Heart left ventricle (tissue), 16 donors: ENCODE measurements at regions not wholly inside any gene's neighbourhood (a gene's known extent, or its start where the extent isn't known, plus 50 kb on each side); places are given as distances from the start of the nearest gene placed in this dataset.

Experiments used
- ATAC-seq, 4 donors: fragments of 200-7000 bp; cut with Tn5 transposase; one replicate each; pipeline ENCODE4 v1.9.1; 2020 to 2022; ENCODE audit warnings: moderate library complexity in 4 of 4, mild to moderate bottlenecking in 3 of 4, moderate number of reproducible peaks in 1 of 4
- DNase-seq, 5 donors: peaks; one replicate each; pipeline ENCODE4 v3.0.0-alpha.2; 2020
- H3K27ac ChIP-seq, 12 donors: fragments of 200-600 bp; sonication (generic) in 4 of 12; one replicate each; pipeline versions ENCODE4 v1.5.0 to v1.8.0; 2016 to 2022; ENCODE audit warnings: mild to moderate bottlenecking in 2 of 12
- H3K27me3 ChIP-seq, 9 donors: fragments of 200-600 bp; sonication (generic) in 2 of 9; one replicate each; pipeline versions ENCODE4 v1.5.1 to v1.8.0; 2016 to 2022; ENCODE audit warnings: mild to moderate bottlenecking in 3 of 9
- H3K36me3 ChIP-seq, 9 donors: fragments of 200-600 bp; sonication (generic) in 2 of 9; one replicate each; pipeline versions ENCODE4 v1.5.0 to v1.8.0; 2018 to 2022; ENCODE audit warnings: mild to moderate bottlenecking in 2 of 9
- H3K4me1 ChIP-seq, 12 donors: fragments of 200-600 bp; sonication (generic) in 4 of 12; one replicate each; pipeline versions ENCODE4 v1.5.0 to v1.8.0; 2016 to 2022; ENCODE audit warnings: mild to moderate bottlenecking in 3 of 12
- H3K4me3 ChIP-seq, 12 donors: fragments of 200-600 bp; sonication (generic) in 4 of 12; one replicate each; pipeline versions ENCODE4 v1.5.0 to v1.8.0; 2017 to 2022; ENCODE audit warnings: mild to moderate bottlenecking in 9 of 12, moderate library complexity in 4 of 12
- H3K9me3 ChIP-seq, 12 donors: fragments of 200-600 bp; sonication (generic) in 4 of 12; one replicate each; pipeline versions ENCODE4 v1.5.0 to v1.8.0; 2016 to 2022; ENCODE audit warnings: mild to moderate bottlenecking in 1 of 12
- POLR2A ChIP-seq, 2 donors: fragments of 450-650 bp; IDR thresholded peaks; one replicate each; pipeline ENCODE4 v1.6.1; 2017; ENCODE audit warnings: antibody characterized with exemption in 2 of 2, mild to moderate bottlenecking in 2 of 2, moderate library complexity in 2 of 2
- WGBS, 4 donors: extraction: QIAGEN DNeasy Blood & Tissue Kit in 2 of 4; methylation state at CpG; one replicate each; pipeline versions ENCODE4 v1.1.5 to v1.1.7; 2013 to 2018; 5-methylcytosine and 5-hydroxymethylcytosine counted together
- intact Hi-C, 10 donors: fragments of 100-400 bp; cut with DNase I; formaldehyde crosslinking; loops; one replicate each; pipeline versions ENCODE4 v1.11.1 to v1.14.2; 2022
- TF ChIP-seq, protein P1 (sequence below), 12 donors: fragments of 200-600 bp; sonication (generic) in 4 of 12; IDR thresholded peaks; one replicate each; pipeline versions ENCODE4 v1.5.0 to v1.8.0; 2018 to 2022; ENCODE audit warnings: antibody characterized with exemption in 12 of 12, mild to moderate bottlenecking in 5 of 12
- donor health status: ischemic (EF 13 %, LVEDD 7.1; RV severe dilation, severe dysfunction).
- donor health status: healthy with polysubstance abuse.
- donor health status: DM: no; HTN: yes; CAD: no.
- donor health status: DM: no; HTN: no; CAD: no.
- donor health status: ischemic (EF 25% LVEDD 6.9; RV normal size, moderate dysfunction).
- donor health status: ischemic (EF 25% LVEDD 5.7; RV mildly dilated, moderate dysfunction).
- donor health status: healthy.
- donor health status: DM: yes; HTN: yes; CAD: no.
- donor health status: ischemic (EF 35%, LVEDD 5.7; RV mildly dilated, moderate dysfunction).
- donor health status: nonischemic (EF 11% LVEDD 7.7; RV severe dilation, severe dysfunction).
- donor health status: DM: yes; HTN: yes; CAD: no.
- donor health status: PGD.
- donor health status: ischemic (EF 29% LVEDD 5.4; RV normal size, mild dysfunction).
- donor health status: nonischemic (EF 23%, LVEDD 6.1; RV moderate dilation, normal function).

DNA sequence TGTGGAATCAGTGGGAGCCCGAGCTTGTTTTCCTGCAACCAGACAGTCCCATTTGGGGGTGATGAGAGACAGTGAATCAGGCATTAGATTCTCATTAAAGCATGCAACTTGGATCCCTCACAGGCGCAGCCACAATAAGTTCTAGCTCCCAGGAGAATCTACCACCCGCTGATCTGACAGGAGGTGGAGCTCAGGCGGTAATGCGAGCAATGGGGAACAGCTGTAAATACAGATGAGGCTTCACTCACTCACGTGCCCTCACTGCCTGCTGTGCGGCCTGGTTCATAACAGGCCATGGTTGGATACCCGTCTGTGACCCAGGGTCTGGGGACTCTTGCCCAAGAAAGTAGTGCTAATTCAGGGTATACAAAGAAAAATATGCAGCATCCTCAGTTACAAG, 144.8 kb upstream of the RGPD4 start:
- no peak overlapping the region for H3K27ac ChIP-seq
- intact Hi-C loops, result no loop called here
- no peak for DNase-seq
- no peaks in the 10 kb centered on the region for H3K9me3 ChIP-seq
- ATAC-seq, result no peak
- H3K36me3 ChIP-seq, result no peaks in the 10 kb centered on the region
- TF ChIP-seq POLR2A (IDR thresholded peaks at IDR 0.05), result no peak
- TF ChIP-seq, protein P1, sequence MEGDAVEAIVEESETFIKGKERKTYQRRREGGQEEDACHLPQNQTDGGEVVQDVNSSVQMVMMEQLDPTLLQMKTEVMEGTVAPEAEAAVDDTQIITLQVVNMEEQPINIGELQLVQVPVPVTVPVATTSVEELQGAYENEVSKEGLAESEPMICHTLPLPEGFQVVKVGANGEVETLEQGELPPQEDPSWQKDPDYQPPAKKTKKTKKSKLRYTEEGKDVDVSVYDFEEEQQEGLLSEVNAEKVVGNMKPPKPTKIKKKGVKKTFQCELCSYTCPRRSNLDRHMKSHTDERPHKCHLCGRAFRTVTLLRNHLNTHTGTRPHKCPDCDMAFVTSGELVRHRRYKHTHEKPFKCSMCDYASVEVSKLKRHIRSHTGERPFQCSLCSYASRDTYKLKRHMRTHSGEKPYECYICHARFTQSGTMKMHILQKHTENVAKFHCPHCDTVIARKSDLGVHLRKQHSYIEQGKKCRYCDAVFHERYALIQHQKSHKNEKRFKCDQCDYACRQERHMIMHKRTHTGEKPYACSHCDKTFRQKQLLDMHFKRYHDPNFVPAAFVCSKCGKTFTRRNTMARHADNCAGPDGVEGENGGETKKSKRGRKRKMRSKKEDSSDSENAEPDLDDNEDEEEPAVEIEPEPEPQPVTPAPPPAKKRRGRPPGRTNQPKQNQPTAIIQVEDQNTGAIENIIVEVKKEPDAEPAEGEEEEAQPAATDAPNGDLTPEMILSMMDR (IDR thresholded peaks at IDR 0.05), result no peak
- H3K27me3 ChIP-seq, result no peaks in the 10 kb centered on the region
- 82 to 94% (median 85%) methylated on average over 8 of the region's 8 CpGs for WGBS, 4 donors
- no peak overlapping the region for H3K4me3 ChIP-seq
- H3K4me1 ChIP-seq, result no peaks in the 10 kb centered on the region

- Histone ChIP-seq H3K27me3 (no peaks in the 10 kb centered on the region), H3K4me1 (no peaks in the 10 kb centered on the region), H3K4me3 (no peak overlapping the region), H3K27ac (no peak overlapping the region), H3K36me3 (no peaks in the 10 kb centered on the region), H3K9me3 (no peaks in the 10 kb centered on the region)
- no peak for TF ChIP-seq POLR2A (IDR thresholded peaks at IDR 0.05)
- TF ChIP-seq, protein P1 (IDR thresholded peaks at IDR 0.05), result no peak
- ATAC-seq, result no peak
- DNase-seq, result no peak
- intact Hi-C loops, result no loop called here
- WGBS, 4 donors, result 57 to 72% (median 70%) methylated on average over 4 of the region's 4 CpGs
Observed at GRCh38 chr2:107684421-107684820, 142.3 kb upstream of the RGPD4 start.

- WGBS, 4 donors, result 70 to 77% (median 73%) methylated on average over 3 of the region's 3 CpGs
- no peak overlapping the region for H3K4me3 ChIP-seq
- intact Hi-C loops, result no loop called here
Observed at GRCh38 chr2:107685421-107685986, 141.2 kb upstream of the RGPD4 start.

GRCh38 chr2:107687073-107687472, 139.6 kb upstream of the RGPD4 start:
- intact Hi-C loops, result no loop called here
- DNase-seq, result no peak
- Histone ChIP-seq H3K27ac (no peak overlapping the region), H3K4me1 (no peaks in the 10 kb centered on the region), H3K4me3 (no peak overlapping the region), H3K36me3 (no peaks in the 10 kb centered on the region), H3K27me3 (peaks cover 0 to 2% (median 0%) of the 10 kb centered on the region in 9 donors), H3K9me3 (no peaks in the 10 kb centered on the region)
- TF ChIP-seq, protein P1 (IDR thresholded peaks at IDR 0.05), result no peak
- TF ChIP-seq POLR2A (IDR thresholded peaks at IDR 0.05), result no peak
- WGBS, 4 donors, result 67 to 73% (median 69%) methylated on average over 6 of the region's 6 CpGs
- ATAC-seq, result no peak

More at GRCh38 chr2:107685421-107685986, 141.2 kb upstream of the RGPD4 start:
- Histone ChIP-seq H3K36me3 (no peaks in the 10 kb centered on the region), H3K27ac (no peak overlapping the region), H3K9me3 (no peaks in the 10 kb centered on the region), H3K4me1 (no peaks in the 10 kb centered on the region), H3K27me3 (no peaks in the 10 kb centered on the region)
- no peak for DNase-seq
- no peak for ATAC-seq
- no peak for TF ChIP-seq POLR2A (IDR thresholded peaks at IDR 0.05)
- TF ChIP-seq, protein P1 (IDR thresholded peaks at IDR 0.05), result no peak
